HG03175 (cell line): ENCODE measurements at regions not wholly inside any gene's neighbourhood (a gene's known extent, or its start where the extent isn't known, plus 50 kb on each side); places are given as distances from the start of the nearest gene placed in this dataset.
"Not testable (repeated sequence)": the region's sequence is repeated elsewhere in the genome, so short reads cannot be mapped to it uniquely, and the experiment has no call there.

Experiments
- ATAC-seq: cut with Tn5 transposase; IDR thresholded peaks from one replicate; pipeline ENCODE4 v1.9.1; 2021; ENCODE audit warnings: mild to moderate bottlenecking, moderate library complexity; ENCODE audit not compliant: unreplicated experiment

- no peak for ATAC-seq
These were observed 50.2 kb upstream of the CPNE4 start for GRCh38 chr3:132084982-132085381.

DNA sequence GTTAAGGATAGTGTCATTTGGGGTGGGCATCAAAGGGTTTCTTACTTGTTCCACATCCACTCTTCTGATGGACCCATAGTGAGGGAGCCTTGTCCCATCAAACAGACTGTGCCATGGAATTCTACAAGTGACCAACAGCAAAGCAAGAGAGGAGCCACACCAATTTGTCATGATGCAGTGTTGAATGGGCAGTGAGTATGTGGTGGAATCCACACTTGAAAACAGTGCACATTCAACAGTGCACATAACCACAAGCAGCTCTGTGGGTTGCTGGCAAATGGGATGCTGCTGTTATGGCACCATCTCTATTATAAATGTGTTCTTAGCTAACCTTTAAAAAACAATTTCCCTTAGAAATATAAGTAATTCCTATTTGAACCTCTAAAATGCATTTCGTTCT, 52.5 kb upstream of the CPNE4 start:
- ATAC-seq = no peak

DNA sequence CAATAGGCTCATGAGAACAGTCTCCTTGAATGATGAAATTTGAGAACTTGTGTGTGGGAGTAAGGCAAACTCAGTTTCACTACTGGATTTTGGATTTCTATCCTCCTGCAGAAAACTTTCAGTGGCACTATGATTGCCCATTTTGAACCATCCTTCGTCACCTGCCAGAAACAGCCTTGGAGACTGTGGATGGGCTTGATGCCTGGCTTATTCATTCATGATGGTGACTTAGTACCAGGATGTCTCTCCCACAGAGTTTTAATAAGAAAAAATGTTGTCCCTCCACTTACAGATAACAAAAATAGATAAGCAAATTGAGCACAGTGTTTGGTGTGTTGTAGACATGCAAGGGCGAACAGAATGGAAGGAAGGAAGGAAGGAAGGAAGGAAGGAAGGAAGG, 53.5 kb upstream of the CPNE4 start:
- no peak for ATAC-seq

DNA sequence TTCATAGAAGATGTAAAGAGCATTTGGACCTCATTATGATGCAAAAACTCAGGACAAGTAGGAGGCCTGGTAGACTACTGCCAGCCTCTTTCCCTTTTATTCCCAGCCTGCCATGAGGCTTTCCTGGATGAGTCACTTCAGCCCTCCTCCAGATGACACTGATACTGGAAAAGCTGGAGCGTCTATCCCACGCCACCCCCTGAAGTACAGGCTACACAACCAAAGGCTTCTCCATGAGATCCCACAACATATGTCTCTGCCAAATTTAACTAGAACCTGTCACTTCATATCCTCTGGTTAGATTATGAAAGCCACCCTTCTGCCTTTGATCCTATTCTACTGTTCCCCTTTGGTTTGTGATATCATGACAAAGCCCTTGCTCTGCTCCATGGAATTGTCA, 56.1 kb upstream of the CPNE4 start:
- no peak for ATAC-seq

GRCh38 chr3:132116601-132117000, 81.8 kb upstream of the CPNE4 start:
- no peak for ATAC-seq

GRCh38 chr3:132117642-132118041, 82.8 kb upstream of the CPNE4 start:
- ATAC-seq = no peak

GRCh38 chr3:132119531-132119930, 84.7 kb upstream of the CPNE4 start:
- no peak for ATAC-seq

DNA sequence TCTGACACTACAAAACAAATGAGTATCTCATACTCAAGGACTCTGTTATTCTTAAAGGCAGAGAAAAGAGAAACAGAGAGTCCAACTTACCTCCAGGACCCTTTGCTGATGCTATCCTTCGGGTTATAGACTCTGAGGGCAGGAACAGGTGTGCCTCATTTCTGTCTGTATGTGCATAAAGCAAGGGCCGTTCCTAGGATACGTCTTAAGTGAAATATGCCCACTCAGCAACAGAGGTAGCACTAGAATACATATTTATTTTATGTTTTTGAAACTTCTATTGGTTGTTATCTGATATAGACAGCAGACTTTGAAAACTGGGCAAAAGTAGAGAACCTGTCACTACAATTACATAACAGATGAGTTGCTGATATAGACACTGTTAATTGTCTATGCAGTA, 89.3 kb upstream of the CPNE4 start:
- no peak for ATAC-seq

- no peak for ATAC-seq
These were observed 90.0 kb upstream of the CPNE4 start for GRCh38 chr3:132124651-132125284.

DNA sequence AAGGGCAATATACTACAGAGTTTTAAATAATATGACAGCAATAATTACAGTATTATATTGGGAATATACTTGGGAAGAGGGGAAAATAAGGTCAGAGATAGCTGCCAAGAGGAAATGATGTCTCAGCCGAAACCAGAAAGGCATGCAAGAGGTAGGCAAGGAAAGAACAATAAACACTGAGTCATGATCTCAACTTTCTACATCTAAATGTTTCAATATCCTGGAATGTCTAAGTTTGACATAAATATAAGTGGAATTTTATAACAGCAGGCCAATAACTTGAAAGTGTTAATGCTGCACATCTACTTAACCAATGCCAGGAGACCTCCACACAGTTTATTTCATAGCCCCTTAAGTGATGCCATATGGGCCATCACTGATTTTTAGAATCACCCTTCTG, 99.8 kb upstream of the CPNE4 start:
- no peak for ATAC-seq

DNA sequence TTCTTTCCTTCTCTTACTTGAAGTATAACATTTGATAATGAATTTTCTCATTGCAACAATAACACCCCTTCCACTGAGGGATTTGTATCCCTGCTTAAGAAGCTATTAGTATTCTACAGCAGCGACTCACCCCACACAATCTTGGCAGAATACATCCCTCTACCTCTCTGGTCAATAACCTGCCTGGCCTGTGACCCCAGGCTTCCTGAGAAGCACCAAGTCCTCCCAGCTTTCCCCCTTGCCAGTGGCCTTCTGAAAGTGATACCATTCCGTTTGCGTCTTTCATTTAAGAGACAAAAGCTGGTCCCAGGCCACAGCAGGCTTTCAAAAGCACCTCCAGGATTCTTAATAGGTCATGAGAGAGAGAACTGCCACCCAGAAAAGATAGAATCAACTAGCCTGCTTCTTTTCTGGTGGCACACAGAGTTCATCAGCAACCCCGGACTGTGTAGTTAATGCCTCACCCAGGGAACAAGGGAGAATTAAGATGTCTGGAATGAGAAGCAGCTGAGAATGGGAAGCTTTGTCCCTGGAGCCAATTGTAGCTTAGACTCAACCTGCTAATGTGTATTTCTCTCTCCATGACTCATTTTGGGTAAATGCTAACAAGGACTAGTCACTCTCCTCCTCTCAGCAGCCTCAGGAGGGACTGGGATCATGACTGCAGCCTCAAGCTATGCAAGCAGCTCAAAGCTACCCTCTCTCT, 101.0 kb upstream of the CPNE4 start:
- no peak for ATAC-seq

GRCh38 chr3:132136334-132136716, 101.5 kb upstream of the CPNE4 start:
- ATAC-seq = no peak

GRCh38 chr3:132136902-132137301, 102.1 kb upstream of the CPNE4 start:
- ATAC-seq = not testable (repeated sequence)

- no peak for ATAC-seq
These were observed 111.0 kb upstream of the CPNE4 start for GRCh38 chr3:132145833-132146232.

GRCh38 chr3:132154619-132155018, 119.8 kb upstream of the CPNE4 start:
- no peak for ATAC-seq

DNA sequence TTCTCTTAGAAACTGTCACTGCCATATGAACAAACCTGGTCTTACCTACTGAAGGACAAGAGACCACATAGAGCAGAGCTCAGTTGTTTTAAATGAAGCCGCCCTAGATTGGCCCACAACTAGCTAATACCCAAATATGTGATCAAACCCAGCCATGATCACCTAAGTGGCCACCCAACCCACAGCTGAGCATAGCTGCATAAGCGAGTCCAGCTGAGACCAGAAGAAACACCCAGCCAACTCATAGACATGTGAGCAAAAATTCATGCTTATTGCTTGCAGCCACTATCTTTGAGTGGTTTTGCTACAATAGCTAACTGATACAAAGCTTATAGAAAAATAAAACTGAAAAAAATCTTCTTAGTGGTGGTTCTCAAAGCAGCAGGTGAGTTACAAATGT, 124.3 kb upstream of the CPNE4 start:
- no peak for ATAC-seq

DNA sequence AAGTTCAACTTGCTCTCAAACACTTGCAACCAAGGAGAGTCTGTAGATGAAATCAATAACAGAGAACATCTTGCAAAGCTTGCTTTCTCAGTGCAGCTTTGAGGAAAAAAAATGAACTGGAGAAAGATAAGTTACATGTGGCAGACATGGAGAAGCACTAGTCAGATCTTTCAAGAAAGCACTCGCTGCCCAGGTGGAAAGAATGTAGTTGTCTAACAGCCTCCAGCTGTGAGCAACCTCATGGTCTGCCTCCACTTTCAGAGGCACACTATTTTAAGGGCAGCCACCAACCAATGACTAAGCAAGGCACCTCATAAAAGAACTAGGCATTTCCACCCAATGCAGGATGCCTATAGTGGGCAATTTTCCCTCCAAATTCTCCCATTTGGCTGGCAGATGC, 125.4 kb upstream of the CPNE4 start:
- ATAC-seq = no peak

GRCh38 chr3:132161608-132162007, 126.8 kb upstream of the CPNE4 start:
- no peak for ATAC-seq

DNA sequence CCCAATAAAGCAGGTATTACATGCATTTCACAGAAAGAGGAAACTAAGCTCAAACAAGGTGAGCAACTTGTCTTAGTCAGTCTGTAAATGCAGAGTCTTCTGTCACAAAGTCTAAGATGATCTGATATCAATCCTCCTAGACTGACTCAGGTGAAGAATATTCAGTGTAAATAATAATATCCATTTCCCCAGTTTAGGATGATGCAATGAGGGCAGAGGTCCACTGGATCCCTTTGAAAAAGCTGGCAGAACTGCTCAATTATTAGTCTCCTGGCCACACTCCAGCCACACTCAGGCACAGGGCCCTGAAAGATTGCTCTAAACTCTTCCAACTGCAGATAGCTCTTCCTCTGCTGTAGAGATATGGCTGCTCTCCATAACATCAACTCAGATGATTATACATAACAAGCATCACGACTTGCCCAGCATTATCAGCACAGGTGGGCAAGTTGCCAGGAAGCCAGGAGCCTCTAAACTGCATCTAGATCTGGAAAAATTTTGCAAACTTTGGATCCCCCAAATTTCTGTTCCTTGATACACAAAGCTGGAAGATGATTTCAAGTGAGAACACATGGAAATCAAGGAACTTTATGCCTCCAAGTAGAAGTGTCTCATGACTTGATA, 129.8 kb upstream of the CPNE4 start:
- no peak for ATAC-seq

DNA sequence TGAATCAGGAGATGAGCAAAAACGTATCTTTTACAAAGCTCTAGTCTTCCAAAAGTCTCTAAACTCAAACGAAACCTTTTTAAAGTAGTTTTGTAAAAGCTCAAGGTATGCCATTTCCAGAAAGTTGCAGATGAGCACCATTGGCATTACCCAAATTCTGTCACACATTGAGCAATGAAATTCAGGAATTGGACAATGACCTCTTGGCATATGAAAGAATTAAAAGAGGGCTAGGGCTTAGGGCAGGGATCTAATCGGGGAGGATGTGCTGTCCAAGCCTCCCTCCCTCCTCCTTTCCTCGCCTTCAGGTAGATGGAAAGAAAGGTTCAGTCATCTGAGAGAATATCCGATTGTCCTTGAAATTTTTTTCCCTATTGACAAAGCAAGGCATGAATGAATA, 133.1 kb upstream of the CPNE4 start:
- ATAC-seq = no peak

DNA sequence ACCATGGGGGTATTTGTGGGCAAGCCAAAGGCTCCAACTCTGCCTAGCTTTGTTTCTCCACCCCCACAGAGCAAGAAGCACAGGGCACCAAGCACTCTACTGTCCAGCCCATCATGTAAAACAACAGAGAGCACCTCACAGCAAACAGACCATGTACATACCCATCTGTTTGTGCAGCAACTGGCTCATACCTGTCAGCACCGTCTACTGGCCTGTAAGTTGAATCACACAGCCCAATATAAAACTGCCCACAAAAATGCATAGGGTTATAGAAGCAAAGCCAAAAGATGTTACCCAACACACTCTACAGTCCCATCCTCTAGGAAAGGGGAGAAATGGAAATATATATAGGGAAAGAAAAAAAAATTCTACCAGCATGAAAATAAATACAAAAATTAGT, 139.7 kb upstream of the CPNE4 start:
- no peak for ATAC-seq

DNA sequence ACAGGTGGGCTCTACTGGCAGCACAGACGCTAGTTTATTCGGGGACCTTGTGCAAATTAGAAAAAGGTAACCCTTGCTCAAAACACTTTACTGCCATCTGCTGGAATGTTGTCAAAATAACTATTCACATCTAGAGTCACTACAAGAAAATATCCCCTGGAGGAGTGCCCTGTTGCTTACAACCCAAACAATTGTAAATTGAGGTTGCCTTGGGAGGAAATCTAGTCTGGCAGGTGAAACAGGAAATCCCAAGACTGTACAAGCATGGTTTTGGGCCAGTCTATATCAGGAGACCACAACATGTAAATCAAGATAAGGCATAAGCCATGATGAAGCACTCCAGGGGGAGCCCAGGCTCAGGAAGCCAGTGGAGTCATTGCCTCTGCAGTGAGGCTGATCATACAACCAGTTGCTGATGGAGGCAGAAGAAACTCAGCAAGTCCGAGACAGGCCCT, 136.8 kb upstream of the ACP3 start:
- ATAC-seq = peak; percentile 76
